ENCODE measurements at regions not wholly inside any gene's neighbourhood (a gene's known extent, or its start where the extent isn't known, plus 50 kb on each side); places are given as distances from the start of the nearest gene placed in this dataset.

- H3K4me3 ChIP-seq (ENCODE audit: low read length): no peak overlapping the region
- H3K9me3 ChIP-seq (replicated peaks; ENCODE audit: control insufficient read depth, low read depth, low read length): no peaks in the 10 kb centered on the region
- no peak for DNase-seq
- H3K4me1 ChIP-seq (ENCODE audit: control insufficient read depth, insufficient read depth, low read length): no peaks in the 10 kb centered on the region
- WGBS (ENCODE audit: insufficient coverage): no CpG with 5 or more reads among the region's 2 CpGs
- no peak overlapping the region for H3K27ac ChIP-seq (ENCODE audit: low read length)
- no peaks in the 10 kb centered on the region for H3K36me3 ChIP-seq (ENCODE audit: control insufficient read depth, insufficient read depth, low read length)
- H3K27me3 ChIP-seq (ENCODE audit: control insufficient read depth, insufficient read depth, low read length): peaks cover 3% of the 10 kb centered on the region
Measured at GRCh38 chr10:91154842-91155241, 65.6 kb upstream of the PCGF5 start.

DNA sequence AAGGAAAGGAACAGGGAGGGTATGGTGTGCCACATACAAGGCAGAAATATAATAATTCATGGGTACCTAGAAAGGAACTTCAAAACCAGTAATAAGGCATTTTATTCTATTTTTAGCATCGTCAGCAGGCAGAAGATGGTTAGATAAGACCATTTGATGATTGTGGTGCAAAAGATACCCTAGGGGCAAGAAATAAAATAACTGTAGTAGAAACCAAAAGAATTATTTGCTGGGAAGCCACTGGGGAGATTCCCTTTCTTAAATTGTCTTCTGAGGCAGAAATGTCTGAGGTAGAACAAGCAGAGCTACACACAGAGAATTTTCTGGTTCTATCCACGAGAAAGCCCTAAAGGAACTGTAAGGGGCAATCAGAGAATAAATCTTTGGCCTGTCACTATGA is 64.3 kb upstream of the PCGF5 start:
- Histone ChIP-seq H3K4me1 (ENCODE audit: control insufficient read depth, insufficient read depth, low read length) (no peaks in the 10 kb centered on the region), H3K9me3 (replicated peaks; ENCODE audit: control insufficient read depth, low read depth, low read length) (no peaks in the 10 kb centered on the region), H3K36me3 (ENCODE audit: control insufficient read depth, insufficient read depth, low read length) (no peaks in the 10 kb centered on the region), H3K27ac (ENCODE audit: low read length) (no peak overlapping the region), H3K27me3 (ENCODE audit: control insufficient read depth, insufficient read depth, low read length) (no peaks in the 10 kb centered on the region), H3K4me3 (ENCODE audit: low read length) (no peak overlapping the region)
- 100% methylated on average over 1 of the region's 2 CpGs for WGBS (ENCODE audit: insufficient coverage)
- DNase-seq: no peak

DNA sequence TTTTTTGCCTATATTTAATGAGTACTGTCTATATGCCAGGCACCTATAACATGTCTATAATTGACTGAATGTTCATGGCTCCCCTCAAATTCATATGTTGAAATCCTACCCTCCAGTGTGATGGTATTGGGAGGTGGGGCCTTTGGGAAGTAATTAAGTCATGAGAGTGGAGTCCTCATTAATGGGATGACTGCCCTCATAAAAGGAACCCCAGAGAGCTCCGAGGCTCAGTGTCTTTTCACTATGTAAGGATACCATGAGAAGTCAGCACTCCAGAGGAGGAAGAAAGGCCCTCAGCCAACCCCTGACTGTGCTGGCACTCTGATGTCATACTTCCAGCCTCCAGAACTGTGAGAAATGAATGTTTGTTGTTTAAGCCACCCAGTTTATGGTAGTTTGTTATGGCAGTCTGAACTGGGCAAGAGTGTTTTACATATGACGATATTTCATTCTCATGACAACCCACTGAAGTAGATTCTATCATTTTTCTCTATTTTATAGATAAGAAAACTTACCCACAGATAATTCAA is 61.1 kb upstream of the PCGF5 start:
- no peak for DNase-seq
- H3K9me3 ChIP-seq (replicated peaks; ENCODE audit: control insufficient read depth, low read depth, low read length): no peaks in the 10 kb centered on the region
- H3K36me3 ChIP-seq (ENCODE audit: control insufficient read depth, insufficient read depth, low read length): no peaks in the 10 kb centered on the region
- H3K4me3 ChIP-seq (ENCODE audit: low read length): no peak overlapping the region
- peaks cover 12% of the 10 kb centered on the region for H3K27me3 ChIP-seq (ENCODE audit: control insufficient read depth, insufficient read depth, low read length)
- no CpG with 5 or more reads among the region's 2 CpGs for WGBS (ENCODE audit: insufficient coverage)
- H3K27ac ChIP-seq (ENCODE audit: low read length): no peak overlapping the region
- peaks cover 10% of the 10 kb centered on the region for H3K4me1 ChIP-seq (ENCODE audit: control insufficient read depth, insufficient read depth, low read length)

- 17% methylated on average over 2 of the region's 13 CpGs for WGBS (ENCODE audit: insufficient coverage)
- Histone ChIP-seq H3K4me1 (ENCODE audit: control insufficient read depth, insufficient read depth, low read length) (peaks cover 10% of the 10 kb centered on the region), H3K4me3 (ENCODE audit: low read length) (peak overlapping the region; percentile 53), H3K9me3 (replicated peaks; ENCODE audit: control insufficient read depth, low read depth, low read length) (no peaks in the 10 kb centered on the region), H3K27me3 (ENCODE audit: control insufficient read depth, insufficient read depth, low read length) (peaks cover 16% of the 10 kb centered on the region), H3K36me3 (ENCODE audit: control insufficient read depth, insufficient read depth, low read length) (no peaks in the 10 kb centered on the region), H3K27ac (ENCODE audit: low read length) (peak overlapping the region; percentile 54)
- no peak for DNase-seq
Measured at GRCh38 chr10:91162050-91162494, 58.4 kb upstream of the PCGF5 start.

DNA sequence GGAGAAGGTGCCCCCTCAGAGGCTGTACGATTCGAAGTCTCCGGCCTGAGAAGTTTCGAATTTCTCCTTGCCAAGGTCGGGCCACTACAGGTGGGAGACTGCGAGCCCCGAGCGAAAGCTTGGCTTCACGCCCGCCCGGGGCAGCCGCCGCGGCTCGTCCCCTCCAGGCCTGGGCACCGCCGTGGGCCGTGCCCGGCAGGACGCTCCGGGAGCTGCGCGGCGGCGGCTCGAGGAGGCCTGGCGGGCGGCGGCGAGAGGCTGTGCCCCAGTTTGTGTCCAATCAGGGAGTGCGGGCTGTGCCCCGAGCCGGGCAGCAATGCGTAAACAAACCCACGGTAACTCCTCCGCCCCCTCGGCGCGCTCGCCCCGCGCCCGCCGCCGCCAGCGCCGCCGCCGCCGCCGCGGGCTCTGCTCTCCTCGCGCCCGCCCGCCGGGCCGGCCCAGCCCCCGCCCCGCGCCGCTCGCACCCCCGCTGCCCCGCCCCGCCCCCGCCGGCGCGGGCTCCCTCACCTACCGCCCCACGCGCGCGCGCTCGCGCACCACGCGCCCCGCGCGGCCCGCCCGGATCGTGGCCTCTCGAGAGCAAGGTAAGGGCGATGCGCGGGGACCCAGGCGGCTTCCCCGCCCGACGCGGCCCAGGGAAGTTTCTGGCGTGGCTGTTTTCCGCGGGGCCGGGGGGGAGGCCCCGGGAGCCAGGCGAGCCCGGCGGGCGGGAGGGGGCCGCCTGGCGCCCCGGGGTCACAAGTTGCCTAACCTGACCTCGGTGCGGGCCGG is 57.8 kb upstream of the PCGF5 start:
- under 1% methylated on average over 78 of the region's 110 CpGs for WGBS (ENCODE audit: insufficient coverage)
- Histone ChIP-seq H3K27me3 (ENCODE audit: control insufficient read depth, insufficient read depth, low read length) (peaks cover 16% of the 10 kb centered on the region), H3K36me3 (ENCODE audit: control insufficient read depth, insufficient read depth, low read length) (no peaks in the 10 kb centered on the region), H3K27ac (ENCODE audit: low read length) (peak overlapping the region; percentile 54), H3K4me3 (ENCODE audit: low read length) (peak overlapping the region; percentile 66), H3K9me3 (replicated peaks; ENCODE audit: control insufficient read depth, low read depth, low read length) (no peaks in the 10 kb centered on the region), H3K4me1 (ENCODE audit: control insufficient read depth, insufficient read depth, low read length) (peaks cover 10% of the 10 kb centered on the region)
- DNase-seq: peak; percentile 69

GRCh38 chr10:91163269-91163868 is 57.1 kb upstream of the PCGF5 start:
- H3K27ac ChIP-seq (ENCODE audit: low read length): peak overlapping the region; percentile 67
- peak; percentile 73 for DNase-seq
- under 1% methylated on average over 58 of the region's 77 CpGs for WGBS (ENCODE audit: insufficient coverage)

DNA sequence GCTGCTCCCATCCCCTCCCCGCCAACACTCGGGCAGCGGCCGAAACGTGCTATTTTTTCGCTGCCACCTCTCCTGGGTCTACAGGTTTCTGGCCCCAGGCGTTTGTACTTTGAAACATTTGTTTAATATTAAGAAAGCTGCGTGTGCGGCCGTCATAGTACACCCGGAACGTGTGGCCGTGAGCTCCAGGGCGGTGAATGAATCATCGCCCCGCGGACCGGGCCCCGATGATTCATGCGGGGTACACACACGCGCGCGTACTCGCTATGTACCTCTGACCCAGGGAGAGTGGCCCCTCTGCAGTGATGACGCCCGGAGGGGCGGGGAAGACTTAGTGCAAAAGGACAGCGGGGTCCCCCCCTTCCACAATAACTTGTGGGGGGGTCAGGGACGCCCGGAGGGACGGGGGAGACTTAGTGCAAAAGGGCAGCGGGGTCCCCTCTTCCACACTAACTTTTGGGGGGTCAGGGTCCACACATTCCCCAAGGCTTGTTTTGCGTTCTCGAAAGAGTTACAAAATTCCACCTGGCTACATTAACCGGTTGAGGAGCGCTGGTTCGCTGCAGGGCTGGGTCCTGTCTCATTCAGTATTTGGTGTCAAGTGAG is 56.5 kb upstream of the PCGF5 start:
- H3K27ac ChIP-seq (ENCODE audit: low read length): no peak overlapping the region

More at GRCh38 chr10:91163269-91163868, 57.1 kb upstream of the PCGF5 start:
- Histone ChIP-seq H3K9me3 (replicated peaks; ENCODE audit: control insufficient read depth, low read depth, low read length) (no peaks in the 10 kb centered on the region), H3K4me3 (ENCODE audit: low read length) (peak overlapping the region; percentile 66), H3K4me1 (ENCODE audit: control insufficient read depth, insufficient read depth, low read length) (peaks cover 10% of the 10 kb centered on the region), H3K27me3 (ENCODE audit: control insufficient read depth, insufficient read depth, low read length) (peaks cover 16% of the 10 kb centered on the region), H3K36me3 (ENCODE audit: control insufficient read depth, insufficient read depth, low read length) (no peaks in the 10 kb centered on the region)

DNA sequence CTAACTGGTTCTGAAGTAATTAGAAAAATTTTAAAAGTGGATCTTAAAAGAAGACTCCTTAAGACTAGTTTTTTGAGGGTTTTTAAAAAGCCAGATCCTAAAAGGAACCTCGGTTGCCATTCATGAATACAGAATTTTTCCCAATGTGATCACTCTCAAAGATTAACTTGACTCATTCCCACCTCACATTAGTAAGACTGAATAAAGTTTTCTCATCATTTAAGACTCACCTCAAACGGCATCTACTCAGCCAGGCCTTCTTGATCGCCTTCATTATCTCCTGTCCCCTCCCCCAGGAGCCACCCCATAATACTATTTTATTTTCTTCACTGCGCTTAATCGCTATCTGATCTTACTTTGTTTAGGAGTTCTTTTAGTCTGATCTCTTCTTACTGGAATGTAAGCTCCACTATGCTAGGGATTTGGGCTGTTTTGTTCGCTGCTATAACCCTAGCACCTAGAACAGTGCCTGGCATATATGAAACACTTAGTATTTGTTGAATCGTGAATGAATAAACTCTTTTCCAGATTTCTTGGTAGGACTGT is 55.9 kb upstream of the PCGF5 start:
- DNase-seq: no peak
- Histone ChIP-seq H3K4me3 (ENCODE audit: low read length) (no peak overlapping the region), H3K27ac (ENCODE audit: low read length) (no peak overlapping the region), H3K27me3 (ENCODE audit: control insufficient read depth, insufficient read depth, low read length) (peaks cover 16% of the 10 kb centered on the region), H3K36me3 (ENCODE audit: control insufficient read depth, insufficient read depth, low read length) (no peaks in the 10 kb centered on the region), H3K4me1 (ENCODE audit: control insufficient read depth, insufficient read depth, low read length) (peaks cover 10% of the 10 kb centered on the region), H3K9me3 (replicated peaks; ENCODE audit: control insufficient read depth, low read depth, low read length) (no peaks in the 10 kb centered on the region)
- WGBS (ENCODE audit: insufficient coverage): 83% methylated on average over 1 of the region's 7 CpGs

More for the DNA sequence above, 56.5 kb upstream of the PCGF5 start:
- peak; percentile 49 for DNase-seq
- 2% methylated on average over 31 of the region's 38 CpGs for WGBS (ENCODE audit: insufficient coverage)
- Histone ChIP-seq H3K4me1 (ENCODE audit: control insufficient read depth, insufficient read depth, low read length) (peaks cover 10% of the 10 kb centered on the region), H3K4me3 (ENCODE audit: low read length) (peak overlapping the region; percentile 66), H3K36me3 (ENCODE audit: control insufficient read depth, insufficient read depth, low read length) (no peaks in the 10 kb centered on the region), H3K27me3 (ENCODE audit: control insufficient read depth, insufficient read depth, low read length) (peaks cover 16% of the 10 kb centered on the region), H3K9me3 (replicated peaks; ENCODE audit: control insufficient read depth, low read depth, low read length) (no peaks in the 10 kb centered on the region)

- Histone ChIP-seq H3K9me3 (replicated peaks; ENCODE audit: control insufficient read depth, low read depth, low read length) (no peaks in the 10 kb centered on the region), H3K4me3 (ENCODE audit: low read length) (no peak overlapping the region), H3K36me3 (ENCODE audit: control insufficient read depth, insufficient read depth, low read length) (no peaks in the 10 kb centered on the region), H3K4me1 (ENCODE audit: control insufficient read depth, insufficient read depth, low read length) (peaks cover 6% of the 10 kb centered on the region), H3K27ac (ENCODE audit: low read length) (no peak overlapping the region), H3K27me3 (ENCODE audit: control insufficient read depth, insufficient read depth, low read length) (peaks cover 11% of the 10 kb centered on the region)
- WGBS (ENCODE audit: insufficient coverage): 79% methylated on average over 2 of the region's 2 CpGs
- DNase-seq: no peak
Measured at GRCh38 chr10:91167406-91167805, 53.1 kb upstream of the PCGF5 start.

- H3K9me3 ChIP-seq (replicated peaks; ENCODE audit: control insufficient read depth, low read depth, low read length): no peaks in the 10 kb centered on the region
- H3K4me3 ChIP-seq (ENCODE audit: low read length): no peak overlapping the region
- DNase-seq: no peak
- no peaks in the 10 kb centered on the region for H3K4me1 ChIP-seq (ENCODE audit: control insufficient read depth, insufficient read depth, low read length)
- peaks cover 2% of the 10 kb centered on the region for H3K27me3 ChIP-seq (ENCODE audit: control insufficient read depth, insufficient read depth, low read length)
- WGBS (ENCODE audit: insufficient coverage): no CpG with 5 or more reads among the region's 1 CpG
- H3K36me3 ChIP-seq (ENCODE audit: control insufficient read depth, insufficient read depth, low read length): no peaks in the 10 kb centered on the region
- H3K27ac ChIP-seq (ENCODE audit: low read length): no peak overlapping the region
Measured at GRCh38 chr10:91170418-91170817, 50.0 kb upstream of the PCGF5 start.

All from muscle of leg (tissue), 3 donors.